BJ (cell line): ENCODE measurements at regions not wholly inside any gene's neighbourhood (a gene's known extent, or its start where the extent isn't known, plus 50 kb on each side); places are given as distances from the start of the nearest gene placed in this dataset.

ENCODE experiments used
- CTCF ChIA-PET: fragments of 350-600 bp; formaldehyde crosslinking; extraction: SDS; loops from one replicate; lab custom pipeline; 2021; ENCODE audit warnings: antibody characterized with exemption, inconsistent platforms; lab: Yijun Ruan, JAX
- POLR2A ChIA-PET: fragments of 300-600 bp; sonication (Branson Sonifier 250); formaldehyde crosslinking; extraction: SDS; loops from one replicate; lab custom pipeline; 2021; ENCODE audit warnings: antibody characterized with exemption; lab: Charles Lee
- DNase-seq: peaks from one replicate; pipeline ENCODE4 v3.0.0-alpha.2; 2011; ENCODE audit warnings: low read depth
- H3K27me3 ChIP-seq: 2 replicates; pipeline ENCODE4 v1.6.0; 2011; ENCODE audit warnings: low read length; ENCODE audit not compliant: control insufficient read depth, insufficient read depth
- H3K36me3 ChIP-seq: 2 replicates; pipeline ENCODE4 v1.5.1; 2011; ENCODE audit warnings: low read length; ENCODE audit not compliant: control insufficient read depth, insufficient read depth
- H3K4me3 ChIP-seq: 2 replicates; pipeline ENCODE4 v1.5.1; 2011; ENCODE audit warnings: low read depth, mild to moderate bottlenecking, control low read depth, low read length
- CTCF ChIP-seq: IDR thresholded peaks from 2 replicates; pipeline ENCODE4 v1.5.1; 2011; ENCODE audit warnings: low read depth, mild to moderate bottlenecking, control low read depth, inconsistent platforms, low read length, moderate library complexity; ENCODE audit not compliant: insufficient read depth

- Histone ChIP-seq H3K36me3 (no peaks in the 10 kb centered on the region), H3K4me3 (no peak overlapping the region), H3K27me3 (no peaks in the 10 kb centered on the region)
- POLR2A ChIA-PET: no interaction called here
- TF ChIP-seq CTCF: no peak
- CTCF ChIA-PET: no interaction called here
- DNase-seq: no peak
These were observed 715.3 kb downstream of the OLFM4 start for GRCh38 chr13:53743906-53744305.

- H3K27me3 ChIP-seq: no peaks in the 10 kb centered on the region
- H3K36me3 ChIP-seq: no peaks in the 10 kb centered on the region
- no peak overlapping the region for H3K4me3 ChIP-seq
- ChIA-PET POLR2A (no interaction called here), CTCF (no interaction called here)
- no peak for DNase-seq
- no peak for TF ChIP-seq CTCF
These were observed 719.2 kb downstream of the OLFM4 start for GRCh38 chr13:53747825-53748224.

GRCh38 chr13:53749306-53749705 is 720.7 kb downstream of the OLFM4 start:
- H3K36me3 ChIP-seq: no peaks in the 10 kb centered on the region
- H3K27me3 ChIP-seq: no peaks in the 10 kb centered on the region
- TF ChIP-seq CTCF: no peak
- H3K4me3 ChIP-seq: no peak overlapping the region
- DNase-seq: no peak
- ChIA-PET POLR2A (no interaction called here), CTCF (interaction anchor here (1.1 kb wide), 1 partner anchor 10 kb away, joined by 3 read pairs; no protein-coding TSS in a partner anchor)

GRCh38 chr13:53759016-53759415 is 730.4 kb downstream of the OLFM4 start:
- ChIA-PET POLR2A (no interaction called here), CTCF (no interaction called here)
- no peak for TF ChIP-seq CTCF

GRCh38 chr13:53775807-53776206 is 747.2 kb downstream of the OLFM4 start:
- H3K36me3 ChIP-seq: no peaks in the 10 kb centered on the region
- POLR2A ChIA-PET: no interaction called here

More at GRCh38 chr13:53759016-53759415, 730.4 kb downstream of the OLFM4 start:
- H3K27me3 ChIP-seq: no peaks in the 10 kb centered on the region
- DNase-seq: no peak
- no peak overlapping the region for H3K4me3 ChIP-seq
- no peaks in the 10 kb centered on the region for H3K36me3 ChIP-seq

More at GRCh38 chr13:53775807-53776206, 747.2 kb downstream of the OLFM4 start:
- CTCF ChIA-PET: no interaction called here
- H3K27me3 ChIP-seq: no peaks in the 10 kb centered on the region
- H3K4me3 ChIP-seq: no peak overlapping the region
- TF ChIP-seq CTCF: no peak
- no peak for DNase-seq
